OCI-M1 (cell line): ENCODE measurements at regions not wholly inside any gene's neighbourhood (a gene's known extent, or its start where the extent isn't known, plus 50 kb on each side); places are given as distances from the start of the nearest gene placed in this dataset.
"Not testable (repeated sequence)": the region's sequence is repeated elsewhere in the genome, so short reads cannot be mapped to it uniquely, and the experiment has no call there.

ENCODE experiments used
- DNase-seq: peaks from one replicate; lab custom pipeline; 2025; lab: John Stamatoyannopoulos, UW

GRCh38 chr2:56510610-56511009, 326.8 kb downstream of the CCDC85A start:
- DNase-seq = no peak

- no peak for DNase-seq
These were observed 331.6 kb downstream of the CCDC85A start for GRCh38 chr2:56515399-56515798.

GRCh38 chr2:56519806-56520205, 336.0 kb downstream of the CCDC85A start:
- no peak for DNase-seq

GRCh38 chr2:56522605-56523089, 338.9 kb downstream of the CCDC85A start:
- peak; percentile 19 for DNase-seq

- no peak for DNase-seq
These were observed 340.0 kb downstream of the CCDC85A start for GRCh38 chr2:56523816-56524215.

GRCh38 chr2:56531668-56532420, 348.1 kb downstream of the CCDC85A start:
- DNase-seq = peak; percentile 23

GRCh38 chr2:56534321-56534720, 350.5 kb downstream of the CCDC85A start:
- no peak for DNase-seq

GRCh38 chr2:56537756-56538155, 354.0 kb downstream of the CCDC85A start:
- DNase-seq = no peak

- no peak for DNase-seq
These were observed 355.8 kb downstream of the CCDC85A start for GRCh38 chr2:56539618-56540017.

GRCh38 chr2:56540467-56540866, 356.7 kb downstream of the CCDC85A start:
- no peak for DNase-seq

GRCh38 chr2:56540916-56541315, 357.1 kb downstream of the CCDC85A start:
- DNase-seq = no peak

- no peak for DNase-seq
These were observed 358.4 kb downstream of the CCDC85A start for GRCh38 chr2:56542213-56542612.

- no peak for DNase-seq
These were observed 381.4 kb downstream of the CCDC85A start for GRCh38 chr2:56565143-56565542.

- no peak for DNase-seq
These were observed 387.3 kb downstream of the CCDC85A start for GRCh38 chr2:56571074-56571473.

- no peak for DNase-seq
These were observed 392.2 kb downstream of the CCDC85A start for GRCh38 chr2:56576001-56576400.

GRCh38 chr2:56580242-56580641, 396.5 kb downstream of the CCDC85A start:
- no peak for DNase-seq

GRCh38 chr2:56582570-56582969, 398.8 kb downstream of the CCDC85A start:
- DNase-seq = no peak

GRCh38 chr2:56583796-56584315, 400.1 kb downstream of the CCDC85A start:
- no peak for DNase-seq

GRCh38 chr2:56587456-56587855, 403.7 kb downstream of the CCDC85A start:
- DNase-seq = no peak

- DNase-seq = no peak
These were observed 405.4 kb downstream of the CCDC85A start for GRCh38 chr2:56589194-56589593.

- DNase-seq = no peak
These were observed 406.0 kb downstream of the CCDC85A start for GRCh38 chr2:56589835-56590234.

- DNase-seq = no peak
These were observed 406.8 kb downstream of the CCDC85A start for GRCh38 chr2:56590611-56591010.

- DNase-seq = not testable (repeated sequence)
These were observed 422.3 kb downstream of the CCDC85A start for GRCh38 chr2:56606086-56606485.

GRCh38 chr2:56613254-56613653, 429.5 kb downstream of the CCDC85A start:
- DNase-seq = no peak
